ENCODE measurements at regions not wholly inside any gene's neighbourhood (a gene's known extent, or its start where the extent isn't known, plus 50 kb on each side); places are given as distances from the start of the nearest gene placed in this dataset.

DNA sequence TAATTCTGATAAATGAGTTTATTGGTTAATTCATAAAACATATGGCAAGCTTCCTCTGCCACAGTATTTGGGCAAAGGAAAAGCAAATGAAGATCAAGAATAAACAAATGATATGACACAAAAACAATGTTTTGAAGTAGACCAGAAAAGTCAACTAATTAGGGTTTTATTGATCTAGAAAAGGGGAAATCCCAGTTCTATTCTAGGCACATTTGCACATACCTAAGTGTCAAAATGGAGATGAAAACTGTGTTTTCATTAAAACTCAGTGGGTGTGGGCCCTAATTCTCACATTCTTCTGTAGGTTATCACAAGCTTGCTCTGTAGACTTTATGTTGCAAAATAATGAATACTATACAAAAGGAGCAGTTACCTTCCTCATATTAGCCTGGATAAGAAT, 69.0 kb upstream of the TENT5A start:
- Mint-ChIP-seq H3K36me3 (no peaks in the 10 kb centered on the region), H3K4me1 (0 out of 2 replicates have a peak, but pooled peaks cover 3% of the 10 kb centered on the region), H3K27ac (no peak overlapping the region), H3K4me3 (no peak overlapping the region), H3K27me3 (ENCODE audit: low read depth) (no peaks in the 10 kb centered on the region), H3K9me3 (no peaks in the 10 kb centered on the region)
- ChIA-PET POLR2A (no interaction called here), CTCF (no interaction called here)
- no peak for DNase-seq (ENCODE audit: low spot score)
- ATAC-seq: no peak
- TF ChIP-seq, protein P1, sequence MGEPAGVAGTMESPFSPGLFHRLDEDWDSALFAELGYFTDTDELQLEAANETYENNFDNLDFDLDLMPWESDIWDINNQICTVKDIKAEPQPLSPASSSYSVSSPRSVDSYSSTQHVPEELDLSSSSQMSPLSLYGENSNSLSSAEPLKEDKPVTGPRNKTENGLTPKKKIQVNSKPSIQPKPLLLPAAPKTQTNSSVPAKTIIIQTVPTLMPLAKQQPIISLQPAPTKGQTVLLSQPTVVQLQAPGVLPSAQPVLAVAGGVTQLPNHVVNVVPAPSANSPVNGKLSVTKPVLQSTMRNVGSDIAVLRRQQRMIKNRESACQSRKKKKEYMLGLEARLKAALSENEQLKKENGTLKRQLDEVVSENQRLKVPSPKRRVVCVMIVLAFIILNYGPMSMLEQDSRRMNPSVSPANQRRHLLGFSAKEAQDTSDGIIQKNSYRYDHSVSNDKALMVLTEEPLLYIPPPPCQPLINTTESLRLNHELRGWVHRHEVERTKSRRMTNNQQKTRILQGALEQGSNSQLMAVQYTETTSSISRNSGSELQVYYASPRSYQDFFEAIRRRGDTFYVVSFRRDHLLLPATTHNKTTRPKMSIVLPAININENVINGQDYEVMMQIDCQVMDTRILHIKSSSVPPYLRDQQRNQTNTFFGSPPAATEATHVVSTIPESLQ (CRISPR knock-in tag; IDR thresholded peaks at IDR 0.05): no peak

DNA sequence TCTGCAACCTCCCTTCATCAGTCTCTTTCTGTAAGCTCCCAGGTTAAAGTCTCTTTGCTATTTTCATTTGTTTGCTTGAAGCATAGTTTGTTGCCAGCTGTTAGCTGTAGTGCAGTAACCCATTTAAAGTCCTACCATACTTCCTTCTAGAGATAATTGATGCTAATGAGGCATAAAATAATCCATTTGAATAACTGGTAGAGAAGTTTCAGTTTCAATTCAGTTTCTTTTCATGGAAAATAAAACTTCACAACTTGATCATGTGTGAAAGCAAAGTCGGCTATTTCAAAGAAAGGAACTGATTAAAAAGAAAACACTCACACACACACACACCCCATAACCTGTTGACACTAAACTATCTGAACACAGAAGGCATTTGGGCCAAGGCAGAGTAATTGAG, 68.5 kb upstream of the TENT5A start:
- Mint-ChIP-seq H3K9me3 (no peaks in the 10 kb centered on the region), H3K36me3 (no peaks in the 10 kb centered on the region), H3K27me3 (ENCODE audit: low read depth) (no peaks in the 10 kb centered on the region), H3K4me1 (0 out of 2 replicates have a peak, but pooled peaks cover 3% of the 10 kb centered on the region), H3K27ac (no peak overlapping the region), H3K4me3 (no peak overlapping the region)
- POLR2A ChIA-PET: no interaction called here
- ATAC-seq: no peak
- no peak for DNase-seq (ENCODE audit: low spot score)
- TF ChIP-seq ZBTB21 (CRISPR knock-in tag; IDR thresholded peaks at IDR 0.05; ENCODE audit: borderline replicate concordance) (no peak), ZNF232 (CRISPR knock-in tag; IDR thresholded peaks at IDR 0.05) (no peak), GTF2I (CRISPR knock-in tag; conservative IDR thresholded peaks at IDR 0.05) (no peak), PRRX2 (CRISPR knock-in tag; IDR thresholded peaks at IDR 0.05) (no peak), ZSCAN18 (CRISPR knock-in tag; IDR thresholded peaks at IDR 0.05) (no peak), ZNF671 (CRISPR knock-in tag; IDR thresholded peaks at IDR 0.05) (no peak), CBFB (CRISPR knock-in tag; IDR thresholded peaks at IDR 0.05; ENCODE audit: low read depth) (no peak), SP1 (CRISPR knock-in tag; conservative IDR thresholded peaks at IDR 0.05) (no peak), KAT7 (CRISPR knock-in tag; IDR thresholded peaks at IDR 0.05; ENCODE audit: borderline replicate concordance) (no peak), IRF2 (CRISPR knock-in tag; IDR thresholded peaks at IDR 0.05; ENCODE audit: borderline replicate concordance, low read depth) (no peak), AR (CRISPR knock-in tag; IDR thresholded peaks at IDR 0.05) (no peak), ETV6 (CRISPR knock-in tag; IDR thresholded peaks at IDR 0.05) (no peak), NR3C1 (CRISPR knock-in tag; conservative IDR thresholded peaks at IDR 0.05; ENCODE audit: low read depth) (no peak)
- TF ChIP-seq, protein P2, sequence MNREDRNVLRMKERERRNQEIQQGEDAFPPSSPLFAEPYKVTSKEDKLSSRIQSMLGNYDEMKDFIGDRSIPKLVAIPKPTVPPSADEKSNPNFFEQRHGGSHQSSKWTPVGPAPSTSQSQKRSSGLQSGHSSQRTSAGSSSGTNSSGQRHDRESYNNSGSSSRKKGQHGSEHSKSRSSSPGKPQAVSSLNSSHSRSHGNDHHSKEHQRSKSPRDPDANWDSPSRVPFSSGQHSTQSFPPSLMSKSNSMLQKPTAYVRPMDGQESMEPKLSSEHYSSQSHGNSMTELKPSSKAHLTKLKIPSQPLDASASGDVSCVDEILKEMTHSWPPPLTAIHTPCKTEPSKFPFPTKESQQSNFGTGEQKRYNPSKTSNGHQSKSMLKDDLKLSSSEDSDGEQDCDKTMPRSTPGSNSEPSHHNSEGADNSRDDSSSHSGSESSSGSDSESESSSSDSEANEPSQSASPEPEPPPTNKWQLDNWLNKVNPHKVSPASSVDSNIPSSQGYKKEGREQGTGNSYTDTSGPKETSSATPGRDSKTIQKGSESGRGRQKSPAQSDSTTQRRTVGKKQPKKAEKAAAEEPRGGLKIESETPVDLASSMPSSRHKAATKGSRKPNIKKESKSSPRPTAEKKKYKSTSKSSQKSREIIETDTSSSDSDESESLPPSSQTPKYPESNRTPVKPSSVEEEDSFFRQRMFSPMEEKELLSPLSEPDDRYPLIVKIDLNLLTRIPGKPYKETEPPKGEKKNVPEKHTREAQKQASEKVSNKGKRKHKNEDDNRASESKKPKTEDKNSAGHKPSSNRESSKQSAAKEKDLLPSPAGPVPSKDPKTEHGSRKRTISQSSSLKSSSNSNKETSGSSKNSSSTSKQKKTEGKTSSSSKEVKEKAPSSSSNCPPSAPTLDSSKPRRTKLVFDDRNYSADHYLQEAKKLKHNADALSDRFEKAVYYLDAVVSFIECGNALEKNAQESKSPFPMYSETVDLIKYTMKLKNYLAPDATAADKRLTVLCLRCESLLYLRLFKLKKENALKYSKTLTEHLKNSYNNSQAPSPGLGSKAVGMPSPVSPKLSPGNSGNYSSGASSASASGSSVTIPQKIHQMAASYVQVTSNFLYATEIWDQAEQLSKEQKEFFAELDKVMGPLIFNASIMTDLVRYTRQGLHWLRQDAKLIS (CRISPR knock-in tag; IDR thresholded peaks at IDR 0.05; ENCODE audit: borderline replicate concordance): no peak
- TF ChIP-seq, protein P3, sequence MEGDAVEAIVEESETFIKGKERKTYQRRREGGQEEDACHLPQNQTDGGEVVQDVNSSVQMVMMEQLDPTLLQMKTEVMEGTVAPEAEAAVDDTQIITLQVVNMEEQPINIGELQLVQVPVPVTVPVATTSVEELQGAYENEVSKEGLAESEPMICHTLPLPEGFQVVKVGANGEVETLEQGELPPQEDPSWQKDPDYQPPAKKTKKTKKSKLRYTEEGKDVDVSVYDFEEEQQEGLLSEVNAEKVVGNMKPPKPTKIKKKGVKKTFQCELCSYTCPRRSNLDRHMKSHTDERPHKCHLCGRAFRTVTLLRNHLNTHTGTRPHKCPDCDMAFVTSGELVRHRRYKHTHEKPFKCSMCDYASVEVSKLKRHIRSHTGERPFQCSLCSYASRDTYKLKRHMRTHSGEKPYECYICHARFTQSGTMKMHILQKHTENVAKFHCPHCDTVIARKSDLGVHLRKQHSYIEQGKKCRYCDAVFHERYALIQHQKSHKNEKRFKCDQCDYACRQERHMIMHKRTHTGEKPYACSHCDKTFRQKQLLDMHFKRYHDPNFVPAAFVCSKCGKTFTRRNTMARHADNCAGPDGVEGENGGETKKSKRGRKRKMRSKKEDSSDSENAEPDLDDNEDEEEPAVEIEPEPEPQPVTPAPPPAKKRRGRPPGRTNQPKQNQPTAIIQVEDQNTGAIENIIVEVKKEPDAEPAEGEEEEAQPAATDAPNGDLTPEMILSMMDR (IDR thresholded peaks at IDR 0.05): no peak
- TF ChIP-seq, protein P1 (CRISPR knock-in tag; IDR thresholded peaks at IDR 0.05): no peak
- TF ChIP-seq, protein P4, sequence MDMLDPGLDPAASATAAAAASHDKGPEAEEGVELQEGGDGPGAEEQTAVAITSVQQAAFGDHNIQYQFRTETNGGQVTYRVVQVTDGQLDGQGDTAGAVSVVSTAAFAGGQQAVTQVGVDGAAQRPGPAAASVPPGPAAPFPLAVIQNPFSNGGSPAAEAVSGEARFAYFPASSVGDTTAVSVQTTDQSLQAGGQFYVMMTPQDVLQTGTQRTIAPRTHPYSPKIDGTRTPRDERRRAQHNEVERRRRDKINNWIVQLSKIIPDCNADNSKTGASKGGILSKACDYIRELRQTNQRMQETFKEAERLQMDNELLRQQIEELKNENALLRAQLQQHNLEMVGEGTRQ (CRISPR knock-in tag; IDR thresholded peaks at IDR 0.05): no peak
- CTCF ChIA-PET: no interaction called here

All from WTC11 (cell line).